ENCODE measurements at regions not wholly inside any gene's neighbourhood (a gene's known extent, or its start where the extent isn't known, plus 50 kb on each side); places are given as distances from the start of the nearest gene placed in this dataset. TPM values are rescaled to one million over a fixed set of nuclear protein-coding genes. Genes with fewer than 3 reads are reported as not detected.
A peak's percentile ranks its signal among the peaks of the same experiment; 100 is the strongest.

DNA sequence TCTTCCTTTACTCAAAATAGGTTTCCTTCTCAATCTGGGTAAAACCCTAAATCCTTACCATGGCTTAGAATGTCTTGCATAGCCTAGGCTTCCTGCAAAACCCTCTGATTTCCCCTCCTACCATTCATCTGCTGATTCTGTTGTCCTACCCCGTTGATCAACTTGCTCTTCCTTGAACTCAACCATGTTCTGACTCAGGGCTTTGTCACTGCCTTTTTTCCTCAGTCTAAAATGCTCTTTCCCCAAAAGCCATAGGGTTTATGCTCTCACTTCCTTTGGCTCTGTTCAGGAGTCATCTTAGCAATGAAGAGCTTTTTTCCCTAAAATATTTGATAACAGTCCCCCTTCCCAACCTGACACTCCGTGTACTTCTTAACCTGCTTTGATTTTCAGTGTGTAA lies 79.4 kb upstream of the IZUMO3 start:
- DNase-seq: no peak

DNA sequence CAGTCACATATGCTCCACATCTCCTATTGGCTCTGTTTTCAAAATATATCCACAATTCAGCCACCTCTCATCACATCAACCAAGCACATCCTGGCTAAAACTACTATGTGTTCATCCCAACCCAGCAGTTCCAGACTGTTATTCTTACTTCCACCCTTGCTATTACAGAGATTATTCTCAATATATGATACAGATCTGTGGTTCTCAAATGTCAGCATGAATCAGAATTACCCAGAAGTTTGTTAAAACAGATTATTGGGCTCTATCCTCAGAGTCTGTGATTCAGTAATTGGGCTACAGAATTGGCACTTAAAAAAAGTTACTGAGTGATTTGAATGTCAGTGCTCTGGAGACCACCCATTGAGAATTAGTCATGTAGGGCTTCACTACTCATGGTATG lies 78.8 kb upstream of the IZUMO3 start:
- DNase-seq: no peak

DNA sequence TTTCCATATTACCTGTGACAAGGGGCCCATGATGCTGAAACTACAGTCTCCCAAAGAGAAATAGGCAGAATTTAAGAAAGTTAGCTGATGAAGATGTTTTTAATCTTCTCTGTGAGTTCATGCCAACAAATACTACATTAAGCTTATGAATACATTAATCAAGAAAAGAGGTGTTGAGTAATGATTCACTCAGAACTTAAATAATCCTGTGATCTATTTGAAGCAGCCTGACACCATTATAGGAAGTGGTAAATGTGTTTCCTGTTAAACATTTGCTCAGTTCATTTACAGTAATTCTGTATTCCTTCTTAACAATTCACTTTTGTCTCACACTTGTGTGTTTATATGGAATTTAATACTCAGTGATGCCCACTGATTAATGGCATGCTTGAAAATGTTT lies 75.0 kb upstream of the IZUMO3 start:
- peak; percentile 34 for DNase-seq

DNA sequence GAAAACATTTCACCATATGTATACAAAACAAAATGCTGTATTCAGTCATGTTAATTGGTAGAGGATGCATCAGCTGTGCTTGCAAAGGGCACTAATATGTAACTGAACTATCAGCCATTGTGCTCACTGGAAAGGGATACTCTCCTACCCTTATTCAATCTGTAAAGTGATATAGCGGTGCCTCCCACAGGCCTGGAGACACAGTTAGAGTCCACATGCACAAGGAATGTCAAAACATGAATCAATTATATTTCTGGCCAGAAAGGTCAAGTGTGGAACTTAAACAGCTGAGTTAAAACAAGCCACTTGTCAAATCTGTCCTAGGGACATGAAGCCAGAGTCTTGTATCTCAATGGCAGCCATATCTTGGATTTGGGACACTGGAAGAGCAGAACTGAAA lies 71.2 kb upstream of the IZUMO3 start:
- no peak for DNase-seq

DNA sequence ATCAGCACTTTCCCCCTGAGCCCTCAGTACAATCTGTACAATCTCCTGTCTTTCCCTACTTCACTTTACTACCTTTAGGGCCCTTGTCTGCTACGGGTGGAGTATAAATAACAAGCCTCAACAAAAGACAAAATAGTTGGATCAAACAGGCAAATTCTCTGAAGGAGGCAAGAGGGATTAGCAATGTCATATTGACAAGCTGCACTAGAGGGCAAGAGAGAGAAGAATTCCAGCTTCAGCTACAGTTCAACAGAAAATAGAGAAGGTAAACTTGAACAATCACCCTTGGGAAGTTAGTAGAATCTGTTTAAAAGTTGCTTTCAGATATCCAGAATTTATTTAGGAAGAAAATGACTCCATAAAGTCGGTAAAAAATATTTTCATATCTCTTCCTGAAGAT lies 68.4 kb upstream of the IZUMO3 start:
- DNase-seq: peak; percentile 12

DNA sequence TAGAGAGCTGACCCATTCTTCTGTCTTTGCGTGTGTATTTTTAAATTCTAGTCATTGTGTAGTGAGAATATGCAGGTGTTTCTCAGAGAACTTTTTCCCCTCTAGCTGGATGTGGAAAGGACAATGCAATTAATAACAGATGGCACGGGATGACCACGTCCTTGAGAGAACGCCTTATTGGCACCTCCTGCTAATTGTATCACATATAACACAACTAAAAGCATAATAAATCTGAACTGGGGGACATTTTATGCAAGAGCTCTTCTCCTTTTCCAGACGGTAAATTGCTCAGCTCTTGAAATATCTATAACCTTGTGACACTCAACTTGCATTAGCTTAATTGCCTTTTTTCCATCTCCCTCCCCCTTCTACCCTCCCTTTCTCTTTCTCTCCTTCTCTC lies 62.9 kb upstream of the IZUMO3 start:
- DNase-seq: no peak

DNA sequence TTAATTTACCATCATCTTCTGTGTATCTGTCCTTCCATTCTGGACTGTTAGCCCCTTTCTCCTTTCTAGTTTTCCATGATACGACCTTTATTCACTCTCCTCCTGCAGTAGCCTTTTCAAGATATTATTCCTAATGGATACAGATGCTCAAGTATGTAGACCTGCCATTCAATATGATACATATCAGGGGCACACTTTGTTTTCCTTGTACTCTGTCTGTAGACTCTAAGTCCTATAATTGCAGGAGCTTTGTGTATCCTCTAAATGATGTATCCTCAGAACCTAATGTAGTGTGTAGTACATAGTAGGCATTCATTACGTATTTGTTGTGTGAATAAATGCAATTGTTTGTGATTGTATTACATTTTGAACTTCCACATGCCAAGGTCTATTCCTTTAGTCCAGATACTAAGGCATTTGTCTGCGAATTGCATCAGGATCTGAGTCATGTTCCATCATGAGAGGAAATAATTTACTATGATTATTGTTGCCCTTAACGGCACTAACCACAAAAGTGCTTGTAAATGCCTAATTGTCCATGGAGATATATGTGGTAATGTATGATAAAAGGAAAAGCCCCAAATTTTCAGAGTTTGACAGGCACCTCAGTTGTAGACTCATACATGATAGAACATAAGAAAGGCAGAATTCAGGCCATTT lies 57.1 kb upstream of the IZUMO3 start:
- no peak for DNase-seq

Small RNAs in the stretch of these regions (small RNA-seq; reads per million reads assigned to genes)
- not detected for gene RMRPP5 (ENCODE audit: low replicate concordance)
